ENCODE measurements at regions not wholly inside any gene's neighbourhood (a gene's known extent, or its start where the extent isn't known, plus 50 kb on each side); places are given as distances from the start of the nearest gene placed in this dataset.

DNA sequence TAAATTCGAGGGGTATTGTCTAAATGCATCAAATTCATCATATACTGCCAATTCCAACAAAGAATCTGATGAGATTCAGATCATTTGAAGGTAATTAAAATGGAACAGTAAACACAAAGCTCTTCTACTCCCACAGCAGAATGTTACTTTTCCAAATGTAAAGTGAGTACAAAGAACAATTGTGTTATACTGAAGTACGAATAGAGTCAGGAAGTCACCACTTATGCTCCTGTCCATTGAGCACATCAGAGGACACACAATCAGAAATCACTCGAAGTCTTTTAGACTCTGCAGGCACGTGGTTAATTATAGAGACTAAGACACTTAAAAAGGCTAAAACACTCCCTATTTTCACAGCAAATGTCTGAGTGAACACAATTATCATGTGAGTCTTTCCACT, 388.5 kb upstream of the MIS18BP1 start:
- TF ChIP-seq TSHZ2 (CRISPR knock-in tag; IDR thresholded peaks at IDR 0.05) (no peak), ZFP30 (CRISPR knock-in tag; IDR thresholded peaks at IDR 0.05) (no peak), CSDC2 (CRISPR knock-in tag; IDR thresholded peaks at IDR 0.05) (no peak), ZFP3 (CRISPR knock-in tag; IDR thresholded peaks at IDR 0.05) (no peak), ZNF70 (CRISPR knock-in tag; IDR thresholded peaks at IDR 0.05) (no peak), ZC3H10 (CRISPR knock-in tag; IDR thresholded peaks at IDR 0.05) (no peak), ARNTL (CRISPR knock-in tag; IDR thresholded peaks at IDR 0.05; ENCODE audit: borderline replicate concordance, low read depth) (no peak)
